GM21737 (cell line): ENCODE measurements at regions not wholly inside any gene's neighbourhood (a gene's known extent, or its start where the extent isn't known, plus 50 kb on each side); places are given as distances from the start of the nearest gene placed in this dataset.
"Not testable (repeated sequence)": the region's sequence is repeated elsewhere in the genome, so short reads cannot be mapped to it uniquely, and the experiment has no call there.

Experiments used
- ATAC-seq: cut with Tn5 transposase; IDR thresholded peaks from one replicate; pipeline ENCODE4 v1.9.1; 2021; ENCODE audit warnings: mild to moderate bottlenecking, moderate library complexity; ENCODE audit not compliant: unreplicated experiment

- ATAC-seq = no peak
Measured at GRCh38 chr18:4557502-4557901, 102.4 kb upstream of the DLGAP1 start.

- ATAC-seq = no peak
Measured at GRCh38 chr18:4551001-4551360, 95.9 kb upstream of the DLGAP1 start.

DNA sequence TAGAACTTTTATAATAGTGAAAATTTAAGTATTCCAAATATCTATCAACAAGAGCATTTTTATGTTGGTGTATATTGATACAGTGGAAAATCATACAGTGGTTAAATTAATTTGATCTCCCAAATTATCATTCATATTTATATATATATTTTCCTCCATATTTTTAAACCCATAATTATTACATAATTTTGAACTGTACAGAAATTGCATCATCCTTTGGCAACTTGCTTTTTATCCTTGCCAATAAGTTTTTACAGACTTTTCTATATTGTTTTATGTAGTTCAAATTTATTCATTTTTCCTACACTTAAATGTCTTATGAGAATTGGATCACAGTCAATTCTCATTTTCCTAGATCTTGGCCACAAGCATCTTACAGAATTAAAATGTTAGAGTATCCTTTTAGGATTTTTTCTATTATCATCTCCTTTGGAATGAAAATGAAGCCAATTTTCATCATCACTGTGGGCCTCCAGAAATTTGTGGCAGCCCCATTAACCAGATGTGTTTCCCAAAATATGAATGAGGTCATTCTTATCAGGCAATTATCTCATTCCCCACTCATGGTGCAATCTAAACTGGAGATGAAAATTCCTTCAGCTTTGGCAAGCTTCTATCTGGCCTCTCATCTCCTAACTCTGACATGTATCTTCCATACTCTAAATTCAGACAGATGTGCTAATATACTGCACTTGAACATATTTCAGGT lies 94.2 kb upstream of the DLGAP1 start:
- no peak for ATAC-seq

DNA sequence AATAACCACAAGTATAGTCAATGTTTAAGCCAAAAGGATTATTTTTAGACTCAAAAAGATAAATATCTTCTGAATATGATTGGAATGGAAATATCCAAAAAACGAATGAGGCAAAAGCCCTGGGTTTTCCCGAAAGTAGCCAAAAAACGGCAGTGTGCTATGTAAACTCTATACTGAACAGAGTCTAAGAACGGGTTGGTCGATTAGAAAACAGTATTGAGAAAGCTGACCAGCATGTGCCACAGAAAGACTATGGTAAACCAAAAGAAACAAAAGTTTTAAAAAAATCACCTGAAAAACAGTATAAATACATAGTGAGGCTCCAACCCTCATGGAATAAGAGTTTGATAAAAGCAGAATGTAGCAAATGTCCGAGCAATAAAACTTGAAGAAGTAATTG lies 92.0 kb upstream of the DLGAP1 start:
- no peak for ATAC-seq

GRCh38 chr18:4544142-4544541 lies 89.0 kb upstream of the DLGAP1 start:
- ATAC-seq = no peak

- ATAC-seq = no peak
Measured at GRCh38 chr18:4543711-4544110, 88.6 kb upstream of the DLGAP1 start.

DNA sequence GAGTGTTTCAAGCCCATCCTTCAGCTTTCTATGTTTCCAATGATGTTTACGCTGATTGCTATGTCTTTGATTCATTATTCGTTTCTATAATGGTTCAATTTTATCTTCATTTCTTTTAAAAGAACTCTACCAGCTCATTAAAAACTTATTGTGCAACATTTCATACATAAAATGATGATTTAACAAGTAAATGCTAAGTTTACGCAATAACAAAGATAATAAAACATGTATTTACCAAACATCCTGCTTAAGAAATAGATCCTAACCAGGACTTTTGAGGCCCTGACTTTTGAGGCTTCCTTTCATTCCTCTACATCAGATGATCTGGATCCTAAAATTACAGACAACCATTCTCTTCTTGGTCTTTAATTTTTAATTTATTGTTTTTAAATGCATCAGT lies 86.5 kb upstream of the DLGAP1 start:
- no peak for ATAC-seq

DNA sequence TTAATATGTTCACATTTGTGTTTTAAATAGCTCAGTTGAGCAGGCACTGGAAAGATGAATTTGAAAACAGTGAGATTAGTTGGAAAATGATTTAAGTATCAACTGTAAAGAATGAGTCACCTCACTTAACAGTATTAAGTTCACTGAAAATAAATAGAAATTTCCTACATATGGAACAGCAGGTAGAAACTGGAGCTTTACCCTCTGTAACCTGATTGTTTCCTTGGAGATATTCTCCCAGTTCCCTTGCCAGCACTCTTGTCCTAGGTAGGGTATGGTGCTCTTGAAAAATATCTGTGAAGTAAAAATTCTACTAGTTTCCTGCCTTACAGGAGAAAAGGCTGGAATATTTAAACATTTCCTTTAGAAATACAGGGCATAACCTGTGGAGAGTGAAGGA lies 81.3 kb upstream of the DLGAP1 start:
- ATAC-seq = no peak

GRCh38 chr18:4528405-4528804 lies 73.3 kb upstream of the DLGAP1 start:
- ATAC-seq = no peak

GRCh38 chr18:4527826-4528225 lies 72.7 kb upstream of the DLGAP1 start:
- not testable (repeated sequence) for ATAC-seq

DNA sequence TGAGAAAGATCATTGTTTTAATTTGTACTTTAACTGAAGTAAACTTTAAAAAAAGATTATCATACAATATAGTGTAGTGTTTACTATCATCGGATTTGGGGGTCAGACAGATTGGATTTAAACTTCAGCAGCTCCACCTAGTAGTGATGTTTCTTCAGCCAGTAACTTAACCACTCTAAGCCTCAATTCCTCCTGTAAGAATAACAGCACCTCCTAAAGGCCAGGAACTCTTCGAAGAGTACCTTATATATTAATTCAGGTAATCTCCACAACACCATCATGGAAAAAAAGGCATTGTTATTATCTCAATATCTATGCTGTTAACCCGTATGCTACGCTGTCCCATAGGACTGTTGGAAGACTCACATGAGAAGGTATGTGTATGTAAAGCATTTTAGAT lies 69.0 kb upstream of the DLGAP1 start:
- ATAC-seq = no peak

GRCh38 chr18:4511166-4511565 lies 56.1 kb upstream of the DLGAP1 start:
- no peak for ATAC-seq

- no peak for ATAC-seq
Measured at GRCh38 chr18:4510711-4511110, 55.6 kb upstream of the DLGAP1 start.

- no peak for ATAC-seq
Measured at GRCh38 chr18:4510160-4510559, 55.1 kb upstream of the DLGAP1 start.
